A549 (cell line): ENCODE measurements at regions not wholly inside any gene's neighbourhood (a gene's known extent, or its start where the extent isn't known, plus 50 kb on each side); places are given as distances from the start of the nearest gene placed in this dataset.
A peak's percentile ranks its signal among the peaks of the same experiment; 100 is the strongest.

ENCODE experiments used
- CTCF ChIP-seq: fragments of >200 bp; sonication (Bioruptor Twin); formaldehyde crosslinking; IDR thresholded peaks from 3 replicates; pipeline ENCODE4 v1.5.1; 2016
- HDAC2 ChIP-seq: fragments of 200-600 bp; sonication (generic); IDR thresholded peaks from 2 replicates; pipeline ENCODE4 v1.6.1; 2016
- PHF8 ChIP-seq: fragments of 200-600 bp; sonication (generic); IDR thresholded peaks from 2 replicates; pipeline ENCODE4 v1.6.1; 2016; ENCODE audit warnings: low read depth, mild to moderate bottlenecking, antibody characterized with exemption, moderate library complexity, borderline replicate concordance
- POLR2A ChIP-seq: IDR thresholded peaks from 2 replicates; pipeline ENCODE4 v1.6.1; 2012; ENCODE audit warnings: mild to moderate bottlenecking, low read length
- RAD21 ChIP-seq, 2 experiments: fragments of >200 bp in 1 of 2; sonication (Bioruptor Twin) in 1 of 2; formaldehyde crosslinking in 1 of 2; IDR thresholded peaks in 1 of 2; conservative IDR thresholded peaks in 1 of 2; 2 replicates in 1 of 2; 3 replicates in 1 of 2; pipeline ENCODE4 v1.6.1; 2012 to 2018; ENCODE audit warnings: inconsistent platforms in 1 of 2
- ZC3H11A ChIP-seq: fragments of 450-650 bp; IDR thresholded peaks from 2 replicates; pipeline ENCODE4 v1.6.1; 2014; ENCODE audit warnings: antibody characterized with exemption, mild to moderate bottlenecking
- TF ChIP-seq, protein P1 (sequence below): fragments of 450-650 bp; IDR thresholded peaks from 2 replicates; pipeline ENCODE4 v1.6.1; 2014; ENCODE audit warnings: antibody characterized with exemption
- TF ChIP-seq, protein P2 (sequence below): fragments of >200 bp; sonication (Bioruptor Twin); formaldehyde crosslinking; IDR thresholded peaks from 3 replicates; pipeline ENCODE4 v1.6.1; 2016

DNA sequence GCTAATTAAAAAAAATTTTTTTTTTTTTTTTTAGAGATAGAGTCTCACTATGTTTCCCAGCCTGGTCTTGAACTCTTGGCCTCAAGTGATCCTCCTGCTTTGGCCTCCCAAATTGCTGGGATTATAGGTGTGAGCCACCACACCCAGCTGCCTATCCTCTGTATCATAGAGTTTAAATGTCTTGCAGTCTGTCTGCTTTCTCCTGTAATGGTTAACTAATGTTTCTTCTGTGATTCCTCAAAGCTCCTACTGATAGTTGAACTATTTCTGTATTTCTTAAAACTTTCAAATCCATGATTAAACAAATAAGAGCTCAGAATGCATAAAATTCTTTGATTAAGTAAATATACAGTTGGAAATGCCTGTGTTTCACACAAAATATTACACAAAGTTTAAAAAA is 115.4 kb upstream of the TPM1 start:
- no peak for TF ChIP-seq POLR2A
- no peak for TF ChIP-seq CTCF
- no peak for TF ChIP-seq ZC3H11A
- TF ChIP-seq, protein P1, sequence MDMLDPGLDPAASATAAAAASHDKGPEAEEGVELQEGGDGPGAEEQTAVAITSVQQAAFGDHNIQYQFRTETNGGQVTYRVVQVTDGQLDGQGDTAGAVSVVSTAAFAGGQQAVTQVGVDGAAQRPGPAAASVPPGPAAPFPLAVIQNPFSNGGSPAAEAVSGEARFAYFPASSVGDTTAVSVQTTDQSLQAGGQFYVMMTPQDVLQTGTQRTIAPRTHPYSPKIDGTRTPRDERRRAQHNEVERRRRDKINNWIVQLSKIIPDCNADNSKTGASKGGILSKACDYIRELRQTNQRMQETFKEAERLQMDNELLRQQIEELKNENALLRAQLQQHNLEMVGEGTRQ, result no peak
- no peak for TF ChIP-seq PHF8
- TF ChIP-seq, protein P2, sequence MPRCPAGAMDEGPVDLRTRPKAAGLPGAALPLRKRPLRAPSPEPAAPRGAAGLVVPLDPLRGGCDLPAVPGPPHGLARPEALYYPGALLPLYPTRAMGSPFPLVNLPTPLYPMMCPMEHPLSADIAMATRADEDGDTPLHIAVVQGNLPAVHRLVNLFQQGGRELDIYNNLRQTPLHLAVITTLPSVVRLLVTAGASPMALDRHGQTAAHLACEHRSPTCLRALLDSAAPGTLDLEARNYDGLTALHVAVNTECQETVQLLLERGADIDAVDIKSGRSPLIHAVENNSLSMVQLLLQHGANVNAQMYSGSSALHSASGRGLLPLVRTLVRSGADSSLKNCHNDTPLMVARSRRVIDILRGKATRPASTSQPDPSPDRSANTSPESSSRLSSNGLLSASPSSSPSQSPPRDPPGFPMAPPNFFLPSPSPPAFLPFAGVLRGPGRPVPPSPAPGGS, result no peak
- 0 out of 5 replicates have a peak, but pooled peaks of 1 of the 2 experiments have one; percentile 13 for TF ChIP-seq RAD21 (conservative IDR thresholded peaks at IDR 0.05 in 1 of 2, IDR thresholded peaks at IDR 0.05 in 1 of 2)
- no peak for TF ChIP-seq HDAC2
